DMS53 treated with DMSO at 0.1 percent for 48 hours (cell line): ENCODE measurements at regions not wholly inside any gene's neighbourhood (a gene's known extent, or its start where the extent isn't known, plus 50 kb on each side); places are given as distances from the start of the nearest gene placed in this dataset.
A peak's percentile ranks its signal among the peaks of the same experiment; 100 is the strongest.

Experiments used
- DNase-seq: peaks from one replicate; lab custom pipeline; 2025; ENCODE audit not compliant: unreplicated experiment; lab: John Stamatoyannopoulos, UW

DNA sequence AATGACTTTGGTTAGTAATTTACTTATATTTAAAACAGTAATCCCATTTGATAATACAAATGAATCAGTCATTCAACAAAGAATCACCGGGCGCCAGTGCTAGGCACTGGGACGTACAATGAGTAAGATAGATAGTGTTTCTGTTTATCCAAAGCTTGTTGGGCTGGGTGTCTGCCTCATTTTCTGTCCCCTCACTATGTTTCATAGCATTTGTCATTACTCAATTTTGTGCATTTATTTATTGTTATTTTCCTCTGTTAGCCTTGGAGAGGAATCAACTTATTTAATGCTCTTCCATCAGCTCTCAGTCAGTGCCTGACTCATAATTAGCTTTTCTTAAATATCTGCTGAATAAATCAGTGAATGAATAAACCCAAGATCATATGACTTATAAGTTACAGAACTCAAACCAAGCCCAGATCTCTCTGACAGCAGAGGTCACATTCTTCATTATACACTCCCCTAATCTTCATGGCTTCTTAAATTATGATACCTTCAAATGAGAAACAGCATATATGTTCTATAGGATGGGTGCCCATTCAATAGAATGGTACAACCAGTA, 86.2 kb downstream of the TSPAN8 start:
- no peak for DNase-seq

GRCh38 chr12:71070416-71071128, 87.2 kb downstream of the TSPAN8 start:
- DNase-seq, result no peak

GRCh38 chr12:71069311-71069710, 88.5 kb downstream of the TSPAN8 start:
- no peak for DNase-seq

- DNase-seq, result no peak
Measured at GRCh38 chr12:71063087-71063486, 94.7 kb downstream of the TSPAN8 start.

- DNase-seq, result no peak
Measured at GRCh38 chr12:71061451-71061850, 96.3 kb downstream of the TSPAN8 start.

DNA sequence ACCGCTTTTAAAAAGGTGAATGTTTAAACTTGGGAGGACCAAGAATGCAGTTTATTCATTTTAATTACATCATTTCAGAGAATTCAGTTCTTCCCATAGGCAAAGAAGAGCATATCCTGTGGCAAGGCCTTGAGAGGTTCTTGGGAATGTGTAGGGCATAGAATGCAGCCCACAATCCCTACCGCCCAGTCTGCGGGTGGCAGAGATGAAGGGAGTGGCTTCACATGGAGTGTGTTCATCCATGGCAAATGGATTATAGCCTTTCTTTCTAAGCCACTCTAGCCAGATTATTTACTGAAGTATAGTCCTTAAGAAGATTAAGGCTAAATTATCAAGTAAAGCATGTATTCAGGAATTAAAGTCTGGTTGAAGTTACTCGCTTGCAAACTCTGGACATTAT, 97.4 kb downstream of the TSPAN8 start:
- no peak for DNase-seq

DNA sequence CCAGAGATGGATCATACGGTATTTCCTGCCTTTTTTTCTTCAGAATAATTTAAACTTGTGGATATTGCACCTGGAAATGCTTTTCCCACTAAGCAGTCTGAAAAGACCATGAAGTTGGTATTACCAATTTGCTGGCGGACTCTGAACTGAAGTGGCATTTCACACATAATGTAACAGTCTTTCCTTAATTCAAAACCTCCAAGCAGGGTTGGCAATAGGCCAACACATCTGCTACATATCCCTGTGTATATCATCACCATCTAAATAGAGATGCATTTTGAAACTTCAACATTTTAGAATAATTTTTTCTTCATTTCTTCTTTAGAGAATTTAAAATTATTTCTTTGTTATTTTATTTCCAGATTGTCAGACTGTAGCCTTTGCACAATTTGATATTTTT, 100.5 kb downstream of the TSPAN8 start:
- DNase-seq, result no peak

GRCh38 chr12:71054551-71054950, 103.2 kb downstream of the TSPAN8 start:
- no peak for DNase-seq

DNA sequence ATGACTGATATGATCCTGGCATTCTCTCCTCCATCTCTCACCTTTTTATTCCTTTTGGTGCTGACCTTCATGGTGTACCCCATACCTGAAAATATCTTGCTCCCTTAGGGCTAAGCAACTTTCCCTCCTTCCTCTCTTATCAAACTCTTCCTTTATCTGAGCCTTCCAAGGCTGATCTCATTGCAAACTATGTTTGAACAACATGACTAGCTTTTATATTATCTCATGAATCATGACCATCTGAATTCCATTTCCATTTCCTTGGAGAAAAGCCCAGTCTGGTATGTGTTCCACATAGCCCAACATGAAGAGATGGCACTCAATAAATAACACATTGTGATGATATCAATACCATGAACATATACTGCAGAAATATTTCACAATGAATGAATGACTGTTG, 111.6 kb downstream of the TSPAN8 start:
- no peak for DNase-seq

DNA sequence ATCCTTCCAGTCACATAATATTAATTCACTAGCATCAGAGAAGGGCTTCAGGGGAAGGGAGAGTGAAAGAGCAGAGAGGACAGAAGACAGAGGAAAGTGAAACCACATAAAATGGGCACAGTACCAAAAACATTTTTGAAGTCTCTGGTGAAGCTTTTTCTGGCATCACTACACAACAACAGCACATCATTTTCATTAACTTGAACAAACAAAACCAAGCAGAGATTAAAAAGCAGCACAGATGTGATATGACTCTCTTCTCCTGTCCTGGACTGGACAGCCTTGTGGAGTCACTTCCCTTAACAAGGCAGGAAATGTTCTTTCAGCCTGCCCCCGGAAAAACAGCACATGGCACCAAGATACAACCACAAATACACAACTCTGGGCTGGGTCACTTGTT, 112.0 kb downstream of the TSPAN8 start:
- no peak for DNase-seq

DNA sequence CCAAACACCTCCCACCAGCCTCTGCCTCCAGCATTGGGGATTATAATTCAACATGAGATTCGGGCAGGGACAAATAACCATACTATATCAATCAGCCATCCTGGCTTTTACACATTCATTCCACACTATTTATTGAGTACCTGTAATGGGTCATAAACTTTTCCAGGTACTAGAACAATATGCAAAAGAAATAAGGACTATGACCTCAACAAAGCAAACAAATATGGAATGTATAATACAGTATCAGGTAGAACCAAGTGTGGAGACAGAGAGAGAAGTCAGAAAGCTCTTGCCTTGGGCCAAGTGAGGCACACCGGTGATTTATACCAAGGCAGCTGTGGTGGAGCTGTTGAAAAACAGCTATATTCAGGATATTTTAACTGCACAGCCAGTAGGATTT, 116.3 kb downstream of the TSPAN8 start:
- DNase-seq, result no peak

GRCh38 chr12:71038960-71039359, 118.4 kb upstream of the PTPRR start:
- no peak for DNase-seq

- no peak for DNase-seq
Measured at GRCh38 chr12:71036526-71036925, 116.0 kb upstream of the PTPRR start.

- DNase-seq, result no peak
Measured at GRCh38 chr12:71032933-71033332, 112.4 kb upstream of the PTPRR start.

- DNase-seq, result no peak
Measured at GRCh38 chr12:71029302-71029701, 108.8 kb upstream of the PTPRR start.

GRCh38 chr12:71027856-71028255, 107.3 kb upstream of the PTPRR start:
- DNase-seq, result no peak

DNA sequence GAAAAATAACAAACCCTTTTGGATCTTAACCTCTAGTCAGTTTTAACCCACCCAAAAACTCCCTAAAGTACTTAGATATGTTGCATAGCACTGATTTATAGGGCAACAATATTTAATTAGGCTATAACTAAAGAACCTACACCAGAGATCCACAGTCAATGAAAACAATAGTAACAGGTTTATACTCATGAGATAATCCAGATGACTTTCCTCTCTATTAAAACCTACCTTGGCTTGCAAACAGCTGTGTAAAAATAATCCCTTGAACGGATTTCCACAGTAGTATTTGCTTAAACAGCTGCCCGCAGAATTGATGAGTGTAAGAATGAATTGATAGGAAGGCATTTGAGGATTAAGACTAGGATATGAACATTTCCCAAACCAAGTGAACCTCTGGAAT, 104.3 kb upstream of the PTPRR start:
- no peak for DNase-seq

GRCh38 chr12:71024281-71024680, 103.7 kb upstream of the PTPRR start:
- DNase-seq, result no peak

GRCh38 chr12:71021491-71021890, 101.0 kb upstream of the PTPRR start:
- no peak for DNase-seq

GRCh38 chr12:71019282-71019831, 98.8 kb upstream of the PTPRR start:
- no peak for DNase-seq

- DNase-seq, result no peak
Measured at GRCh38 chr12:71018682-71019081, 98.1 kb upstream of the PTPRR start.

DNA sequence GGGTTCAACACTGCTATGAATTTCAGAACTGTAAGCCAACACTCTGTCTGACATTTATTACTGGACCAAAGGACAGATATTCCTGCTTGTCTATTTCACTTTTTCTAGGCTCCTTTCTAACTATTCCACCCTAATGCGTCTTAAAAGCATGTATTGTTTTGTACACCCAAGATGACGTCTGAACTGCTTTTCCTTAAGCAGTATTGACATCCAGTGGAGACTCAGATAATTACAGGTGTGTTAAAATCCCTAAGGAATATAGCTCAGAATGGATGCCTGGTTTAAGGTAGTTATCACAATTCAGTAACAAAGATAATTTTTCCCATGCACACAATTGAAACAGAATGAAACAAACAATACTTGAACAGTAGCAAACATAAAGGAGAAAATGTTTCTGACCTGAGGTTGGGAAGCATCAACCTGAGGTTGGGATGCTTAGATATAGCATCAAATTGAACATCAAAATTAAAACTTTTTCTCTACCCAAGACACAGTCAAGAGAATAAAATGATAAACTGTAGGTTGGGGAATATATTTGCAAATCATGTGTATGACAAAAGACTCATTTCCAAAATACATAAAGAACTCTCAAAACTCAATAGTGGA, 93.7 kb upstream of the PTPRR start:
- DNase-seq, result peak; percentile 34
